GM19463 (cell line): ENCODE measurements at regions not wholly inside any gene's neighbourhood (a gene's known extent, or its start where the extent isn't known, plus 50 kb on each side); places are given as distances from the start of the nearest gene placed in this dataset.
A peak's percentile ranks its signal among the peaks of the same experiment; 100 is the strongest.

ENCODE experiments used
- ATAC-seq: cut with Tn5 transposase; IDR thresholded peaks from one replicate; pipeline ENCODE4 v1.9.1; 2021; ENCODE audit warnings: mild to moderate bottlenecking, moderate library complexity; ENCODE audit not compliant: unreplicated experiment

DNA sequence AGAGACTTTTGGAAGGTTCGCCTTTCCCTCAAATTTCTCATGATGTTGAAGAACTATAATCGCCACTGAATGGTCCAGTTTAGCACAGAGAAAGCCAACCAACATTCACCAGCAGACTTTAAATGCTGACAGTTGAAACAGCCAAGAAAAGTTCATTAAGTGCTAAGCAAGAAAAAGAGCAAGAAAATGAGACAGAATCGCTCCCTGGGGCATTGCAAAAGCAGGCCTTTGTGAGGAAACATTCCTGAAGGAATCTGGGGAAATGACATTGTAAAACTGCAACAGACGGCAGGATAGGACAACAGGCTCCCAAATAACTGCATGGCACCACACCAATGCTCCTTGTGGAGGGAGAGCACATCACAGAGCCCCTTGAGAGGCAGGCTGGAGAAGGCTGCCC is 269.3 kb upstream of the ID2 start:
- ATAC-seq: no peak

DNA sequence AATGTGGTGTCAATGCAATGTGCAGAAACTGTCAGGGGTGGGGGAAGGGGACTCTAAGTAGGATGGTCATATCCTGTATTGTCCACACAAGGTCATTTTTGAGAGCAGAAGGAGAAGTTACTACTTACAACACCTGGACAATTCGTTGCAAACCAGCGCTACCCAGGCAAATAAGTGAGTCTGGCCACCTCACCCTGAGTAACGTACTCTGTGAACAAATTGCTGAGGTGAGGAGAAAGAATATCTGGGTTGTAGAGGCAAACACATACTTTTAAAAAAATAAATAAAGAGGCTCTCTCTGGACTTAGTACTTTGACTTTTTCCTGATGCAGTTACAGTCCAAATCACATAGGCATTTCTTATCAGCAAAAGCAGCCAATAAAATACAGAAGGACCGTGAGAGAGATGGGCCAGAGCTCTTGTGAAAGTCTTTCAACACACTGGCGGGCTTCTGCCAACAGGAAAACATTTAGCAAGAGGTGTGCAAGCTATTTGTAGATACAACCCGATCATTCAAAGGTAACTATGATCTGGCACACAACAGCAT is 268.2 kb upstream of the ID2 start:
- no peak for ATAC-seq

DNA sequence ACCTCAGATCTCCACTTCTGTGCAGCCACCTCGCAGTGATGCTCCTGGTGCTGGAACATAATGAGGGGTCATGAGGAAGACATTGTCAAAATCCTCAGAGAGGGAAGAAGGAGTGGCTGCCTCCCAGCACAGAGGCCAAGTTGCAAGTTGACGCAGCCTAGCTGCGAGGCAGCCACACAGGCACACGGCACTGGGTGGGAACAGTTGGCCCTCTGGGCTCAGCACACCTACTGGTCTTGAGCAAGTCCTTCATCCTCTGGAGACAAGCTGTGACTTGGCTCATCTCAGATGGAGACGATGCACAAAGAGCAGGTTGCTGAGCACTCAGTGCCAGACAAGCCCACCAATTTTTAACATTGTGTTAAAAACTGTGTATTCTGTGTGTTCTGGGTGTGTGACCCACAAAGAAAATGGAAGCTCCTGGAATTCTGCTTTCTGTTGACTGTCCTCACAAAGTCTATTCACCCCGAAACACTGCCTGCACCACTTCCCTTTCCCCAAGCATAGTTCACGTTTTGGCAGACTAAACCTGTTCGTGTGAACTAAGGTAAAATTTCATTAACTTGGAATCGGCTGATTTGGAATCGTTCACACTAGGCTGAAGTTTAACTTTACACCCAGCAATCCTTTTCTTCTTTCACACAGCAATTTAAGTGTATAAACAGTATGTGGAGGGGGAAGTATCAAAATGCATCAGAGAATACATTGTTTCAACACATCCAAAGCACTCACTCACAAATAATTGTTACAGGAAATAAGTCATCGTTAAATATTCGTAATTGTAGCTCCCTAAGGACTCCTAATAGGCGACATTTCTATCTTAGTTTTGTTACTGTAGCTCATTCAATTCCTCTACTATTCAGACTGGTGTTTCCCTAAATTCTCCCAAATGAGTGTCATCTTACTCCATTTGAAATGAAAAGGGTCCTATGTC is 266.6 kb upstream of the ID2 start:
- no peak for ATAC-seq

DNA sequence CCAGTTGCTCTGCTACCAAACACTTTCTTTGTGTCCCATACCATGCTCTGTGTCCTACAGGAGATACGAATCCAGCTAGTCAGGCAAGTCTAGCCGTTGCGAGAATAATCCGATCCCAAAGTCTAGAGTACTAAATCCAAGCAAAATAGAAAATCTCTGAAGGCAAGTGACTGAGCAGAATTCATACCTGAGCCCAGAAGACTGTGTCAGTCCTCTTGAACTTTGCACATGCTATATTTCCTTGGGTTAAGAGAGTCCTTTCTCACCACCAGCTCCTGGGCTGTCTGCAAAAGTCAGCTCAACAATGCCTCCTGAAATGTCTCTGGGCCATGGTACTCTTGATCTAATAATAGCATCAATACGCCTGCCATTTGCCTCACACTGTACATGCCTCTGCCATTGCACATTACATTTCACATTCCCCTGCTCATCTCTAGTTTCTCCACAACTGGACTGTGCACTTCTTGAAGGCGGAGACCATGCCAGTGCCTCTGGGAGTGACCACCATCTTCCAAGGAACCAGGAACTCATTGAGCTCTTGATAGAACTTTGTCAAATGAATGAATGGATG is 265.8 kb upstream of the ID2 start:
- no peak for ATAC-seq

DNA sequence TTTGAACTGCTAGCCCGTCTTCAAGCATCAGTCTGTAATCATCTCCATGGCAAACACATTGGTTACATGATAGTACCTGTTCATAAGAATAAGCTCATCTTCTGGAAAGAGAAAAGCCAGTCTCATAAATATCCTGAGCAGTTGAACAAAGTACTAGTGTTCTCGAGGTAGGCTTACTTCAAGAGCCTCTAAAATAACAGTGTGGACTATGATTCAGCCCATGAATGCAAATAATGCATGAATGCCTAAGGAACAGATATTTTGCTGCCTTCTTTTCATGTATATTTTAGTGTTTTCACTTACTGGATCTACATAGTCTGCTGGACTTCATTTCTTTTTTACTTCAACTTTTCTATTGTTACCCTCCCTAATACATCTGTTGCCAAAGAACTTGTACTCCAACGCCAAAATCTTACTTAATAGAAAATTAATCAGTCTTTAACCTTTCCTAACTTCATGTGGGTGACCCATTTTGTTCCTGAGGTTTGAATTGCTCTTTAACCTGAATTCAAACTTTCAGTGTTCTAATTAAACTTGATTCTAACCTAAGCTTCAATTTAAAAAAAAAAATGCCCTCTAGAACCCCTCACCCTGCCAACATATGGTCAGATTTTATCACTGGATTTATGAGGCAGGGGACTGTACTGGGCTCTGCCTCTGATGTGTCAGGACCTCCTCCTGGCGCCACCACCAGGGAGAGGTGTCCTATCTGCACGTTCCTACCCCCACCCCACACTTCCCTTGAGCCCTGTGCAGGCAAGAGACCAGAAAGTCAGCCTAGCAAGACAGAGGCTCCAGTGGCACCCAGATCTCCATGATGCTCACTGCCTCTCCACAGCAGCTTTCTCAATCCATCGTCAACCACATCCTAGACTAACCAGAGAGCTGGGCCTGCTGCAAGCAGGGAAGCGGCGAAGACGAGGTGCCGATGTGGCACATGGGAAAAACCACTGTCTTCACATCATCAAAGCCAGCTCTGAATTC is 264.7 kb upstream of the ID2 start:
- ATAC-seq: no peak

DNA sequence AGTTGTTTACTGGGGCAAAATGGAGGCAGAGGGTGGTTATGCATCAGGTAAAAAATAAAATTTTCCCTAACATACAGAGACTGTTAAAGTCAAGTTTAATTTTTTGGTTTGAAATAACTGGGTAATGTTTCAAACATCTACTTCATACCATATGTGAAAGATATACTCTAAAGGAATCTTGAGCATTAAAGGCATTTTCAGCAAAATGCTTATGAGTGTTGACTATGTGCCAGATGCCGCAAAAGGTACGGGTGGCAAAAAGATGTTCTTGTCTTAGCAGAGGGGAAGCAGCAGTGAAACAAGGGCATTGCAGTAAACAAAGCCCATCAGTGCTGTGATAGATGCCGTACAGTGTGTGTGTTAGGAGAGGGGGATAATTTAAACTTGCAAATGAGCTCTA is 263.1 kb upstream of the ID2 start:
- no peak for ATAC-seq

DNA sequence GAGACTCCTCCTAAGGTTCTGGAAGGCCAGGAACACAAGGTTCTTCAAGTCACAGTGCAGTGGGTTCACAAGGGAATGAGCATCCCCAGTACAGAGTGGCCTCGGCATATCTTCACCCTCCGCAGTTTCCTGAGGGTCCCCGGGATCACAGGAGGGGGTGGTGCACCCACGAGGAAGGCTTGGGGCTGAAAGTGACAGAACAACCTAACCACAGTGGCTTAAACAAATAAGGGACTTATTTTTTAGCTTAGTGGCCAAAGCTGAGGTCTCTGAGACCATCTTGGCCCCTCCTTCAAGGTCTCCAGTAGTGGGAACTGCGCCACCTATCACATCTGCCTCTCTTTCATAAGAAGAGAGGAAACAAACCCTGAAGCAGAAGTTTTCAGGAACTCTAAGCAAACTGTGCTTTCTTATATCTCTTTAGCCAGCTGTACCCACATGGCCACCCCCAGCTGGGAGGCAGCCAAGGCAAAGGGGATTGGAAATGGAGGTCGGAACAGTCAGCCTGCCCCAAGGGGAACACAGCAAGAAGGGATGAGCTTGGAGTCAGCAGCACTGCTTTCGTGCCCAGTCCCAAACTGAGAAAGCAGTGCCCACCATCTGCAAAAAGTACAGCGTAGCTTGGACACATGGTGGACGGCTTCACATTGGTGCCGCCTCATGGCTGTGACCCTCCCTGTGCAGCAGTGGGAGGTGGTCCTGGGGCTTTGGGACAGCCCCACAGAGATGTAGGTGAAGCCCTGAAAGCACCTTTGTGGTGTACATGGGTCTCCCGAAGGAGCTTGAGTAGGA is 260.0 kb upstream of the ID2 start:
- peak; percentile 91 for ATAC-seq

DNA sequence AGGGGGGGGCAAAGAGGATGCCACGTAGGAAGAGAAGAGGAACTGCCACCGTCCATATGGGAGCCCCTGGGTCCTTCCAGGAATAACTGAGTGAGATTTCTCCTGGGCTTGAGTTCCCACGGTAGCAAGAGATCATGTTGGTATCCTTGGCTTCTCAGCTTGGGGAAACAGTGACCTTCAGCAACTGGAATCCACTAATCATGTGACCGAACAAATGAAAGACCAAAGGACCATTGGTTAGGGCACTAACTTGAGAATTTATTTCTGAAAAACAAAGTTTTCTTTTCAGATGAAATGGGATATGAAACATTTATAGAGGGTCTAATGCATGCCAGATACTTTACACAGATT is 259.4 kb upstream of the ID2 start:
- ATAC-seq: no peak

DNA sequence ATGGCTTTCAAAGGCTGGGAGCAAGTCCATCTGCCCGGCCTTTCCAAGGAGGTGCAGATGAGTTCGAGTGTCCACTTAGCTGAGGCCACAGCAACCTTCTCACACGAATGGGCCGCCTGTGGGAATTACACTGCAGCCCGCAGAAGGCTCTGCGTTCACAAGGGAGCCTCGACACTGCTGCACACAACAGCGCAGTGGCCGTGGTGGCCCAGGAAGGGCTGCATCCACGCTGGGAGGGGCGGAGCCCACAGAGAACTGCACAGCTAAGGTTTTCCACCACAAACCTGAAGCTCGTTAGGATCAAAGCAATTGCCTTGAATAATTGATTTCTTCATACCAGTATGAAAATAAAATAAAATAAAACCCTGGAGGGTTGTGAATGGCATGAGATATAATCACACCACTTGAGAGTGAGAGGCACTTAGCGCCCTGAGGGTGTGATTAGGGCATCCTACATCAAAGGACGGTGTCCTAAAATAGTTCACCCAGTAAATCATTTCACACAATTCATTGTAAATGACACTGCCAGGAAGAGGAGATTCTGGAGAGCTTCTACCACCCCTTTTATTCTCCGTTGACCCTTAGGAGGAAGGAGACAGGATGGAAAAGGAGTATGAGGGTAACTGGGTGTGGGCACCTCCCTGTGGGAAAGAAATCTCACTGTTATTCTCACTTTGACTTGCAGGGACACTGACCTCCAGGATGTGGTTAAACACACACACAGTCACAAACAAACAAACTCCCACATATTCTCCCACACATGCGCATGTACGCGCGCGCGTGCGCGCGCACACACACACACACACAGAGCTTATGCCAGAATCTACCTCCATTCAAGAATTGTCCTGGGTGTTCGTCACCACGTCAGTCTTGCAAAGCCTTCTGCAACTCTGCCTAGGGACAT is 256.6 kb upstream of the ID2 start:
- ATAC-seq: no peak

DNA sequence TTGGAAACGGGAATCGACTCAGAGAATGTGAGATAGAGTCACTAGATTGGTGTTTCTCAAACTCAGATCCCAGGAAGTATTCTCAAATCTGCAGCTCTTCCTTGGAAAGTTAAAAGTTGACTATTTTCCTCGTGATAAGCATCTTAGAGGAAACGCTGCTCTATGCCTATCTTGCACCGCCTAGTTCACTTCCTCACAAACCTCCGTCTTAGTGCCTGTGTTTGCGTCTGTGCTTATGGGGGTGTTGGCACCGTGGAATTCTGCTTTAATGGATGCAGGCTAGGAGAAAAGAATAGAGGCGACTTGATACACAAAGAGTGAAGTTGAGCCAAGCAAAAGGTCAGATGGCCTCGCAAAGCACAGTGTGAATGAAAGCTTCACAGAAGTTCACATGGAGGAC is 255.3 kb upstream of the ID2 start:
- no peak for ATAC-seq

DNA sequence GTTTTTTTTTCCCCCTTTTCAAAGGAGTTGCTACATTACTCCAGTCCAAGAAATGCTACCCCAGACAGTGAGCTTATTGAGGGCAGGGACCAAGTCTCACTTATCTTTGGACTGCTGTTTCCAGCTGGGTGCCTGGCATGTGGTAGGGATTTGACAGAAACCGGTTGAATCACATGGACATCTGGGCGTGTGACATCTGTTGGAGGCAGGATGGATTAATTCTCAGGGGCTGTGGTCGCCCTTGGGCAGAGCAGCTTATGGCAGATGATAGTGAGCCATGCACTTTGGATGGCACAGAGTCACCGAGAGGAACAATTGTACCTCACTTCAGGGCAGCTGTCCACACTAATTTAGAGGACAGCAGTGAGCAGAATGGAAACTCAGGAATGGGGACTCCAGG is 254.6 kb upstream of the ID2 start:
- no peak for ATAC-seq

DNA sequence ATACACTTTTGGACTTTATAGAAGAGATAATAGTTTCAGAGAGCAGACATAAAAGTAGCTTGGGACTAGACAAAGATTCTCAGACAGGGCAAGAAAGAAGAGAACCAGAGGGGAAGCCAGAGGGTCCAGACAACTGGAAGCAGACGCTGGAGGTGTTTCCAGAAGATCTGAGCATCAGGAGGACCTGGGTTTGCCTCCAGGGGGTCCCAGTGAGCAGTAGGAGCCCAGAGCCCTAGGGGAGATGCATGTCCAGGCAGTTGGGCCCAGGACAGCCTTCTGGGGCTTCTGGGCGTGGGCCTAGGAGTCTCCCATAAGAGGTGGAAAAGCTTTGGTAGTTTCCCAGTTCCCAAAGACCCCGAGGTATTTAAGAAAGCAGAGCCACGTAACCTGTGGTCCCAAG is 251.2 kb upstream of the ID2 start:
- no peak for ATAC-seq

DNA sequence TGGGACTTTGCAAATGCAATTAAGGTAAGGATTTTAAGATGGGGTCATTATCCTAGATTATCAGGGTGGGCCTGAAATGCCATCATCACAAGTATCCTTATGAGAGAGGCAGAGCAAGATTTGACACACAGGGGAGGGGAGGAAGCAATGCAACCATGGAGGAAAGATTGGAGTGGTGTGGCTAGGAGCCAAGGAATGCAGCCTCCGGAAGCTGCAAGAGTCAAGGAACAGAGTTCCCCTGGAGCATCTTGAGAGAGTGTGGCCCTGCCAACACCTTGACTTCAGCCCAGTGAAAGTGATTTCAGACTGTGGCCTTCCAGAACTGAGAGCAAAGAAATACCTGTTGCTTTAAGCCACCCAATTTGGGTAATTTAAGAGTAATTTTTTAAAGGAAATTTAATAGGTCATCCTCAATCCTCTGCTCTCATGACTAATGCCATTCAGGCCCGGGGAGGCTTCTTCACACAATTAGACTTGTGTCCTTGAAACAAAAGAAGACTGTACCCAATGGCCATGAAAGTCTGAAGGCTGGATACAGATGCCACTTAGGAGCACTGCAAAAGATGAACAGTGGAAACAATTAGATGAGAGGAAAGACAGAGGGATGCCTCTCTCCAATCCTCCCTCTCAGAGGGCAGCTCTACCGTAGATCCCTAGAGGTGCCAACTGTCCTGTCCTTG is 250.3 kb upstream of the ID2 start:
- ATAC-seq: no peak

DNA sequence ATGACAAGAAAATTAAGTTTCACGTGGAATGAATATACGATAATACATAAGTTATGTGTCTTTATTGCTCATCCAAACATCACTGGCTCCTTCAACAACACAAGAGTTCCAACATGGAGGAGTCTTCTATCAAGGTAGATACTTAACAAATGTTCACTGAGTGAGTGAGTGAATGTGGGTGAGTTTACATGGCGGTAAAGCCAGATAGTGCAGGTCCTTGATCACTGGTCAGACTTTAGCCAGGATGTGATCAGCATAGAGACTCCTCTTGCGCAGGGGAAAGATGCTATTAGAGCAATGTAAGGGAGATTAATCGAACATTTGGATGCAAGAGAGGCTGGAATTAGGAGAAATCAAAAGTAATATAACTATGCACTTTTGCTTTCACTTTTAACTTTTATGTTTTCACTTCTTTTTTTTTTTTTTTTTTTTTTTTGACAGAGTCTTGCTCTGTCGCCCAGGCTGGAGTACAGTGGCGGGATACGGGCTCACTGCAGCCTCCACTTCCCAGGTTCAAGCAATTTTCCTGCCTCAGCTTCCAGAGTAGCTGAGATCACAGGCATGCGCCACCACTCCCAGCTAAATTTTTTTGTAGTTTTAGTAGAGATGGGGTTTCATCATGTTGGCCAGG is 249.0 kb upstream of the ID2 start:
- no peak for ATAC-seq

DNA sequence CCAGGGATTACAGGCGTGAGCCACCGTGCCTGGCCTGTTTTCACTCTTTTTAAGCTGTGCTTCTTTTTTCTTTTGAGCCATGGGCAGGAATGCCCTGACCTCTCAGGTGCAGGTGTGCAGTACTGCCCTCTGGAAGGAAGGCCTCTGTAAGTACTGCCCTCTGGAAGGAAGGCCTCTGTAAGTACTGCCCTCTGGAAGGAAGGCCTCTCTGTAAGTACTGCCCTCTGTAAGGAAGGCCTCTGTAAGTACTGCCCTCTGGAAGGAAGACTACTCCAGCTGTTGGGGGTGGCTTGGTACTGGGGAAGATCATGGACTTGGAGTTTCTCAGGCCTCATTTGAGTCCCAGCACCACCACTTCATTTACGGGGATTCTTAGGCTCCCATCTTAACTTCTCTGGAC is 248.5 kb upstream of the ID2 start:
- ATAC-seq: no peak

DNA sequence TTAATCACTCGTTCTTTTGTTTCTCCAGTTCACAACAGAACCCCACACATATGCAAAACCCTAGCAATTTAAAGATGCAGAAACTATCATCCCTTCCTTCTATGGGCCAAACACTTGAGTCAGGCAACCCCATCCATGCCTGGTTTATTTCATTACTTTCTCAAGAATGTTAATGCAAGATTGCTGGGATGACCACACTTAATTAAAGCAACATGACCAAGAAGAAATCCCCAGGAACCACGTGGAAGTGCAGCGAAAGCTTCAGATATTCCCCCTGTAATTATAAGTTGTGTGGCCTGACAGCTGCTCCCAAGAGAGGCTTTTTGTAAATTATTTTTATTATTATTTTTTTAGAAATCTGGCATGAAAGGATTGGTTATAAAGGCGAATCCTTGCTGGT is 246.2 kb upstream of the ID2 start:
- no peak for ATAC-seq

DNA sequence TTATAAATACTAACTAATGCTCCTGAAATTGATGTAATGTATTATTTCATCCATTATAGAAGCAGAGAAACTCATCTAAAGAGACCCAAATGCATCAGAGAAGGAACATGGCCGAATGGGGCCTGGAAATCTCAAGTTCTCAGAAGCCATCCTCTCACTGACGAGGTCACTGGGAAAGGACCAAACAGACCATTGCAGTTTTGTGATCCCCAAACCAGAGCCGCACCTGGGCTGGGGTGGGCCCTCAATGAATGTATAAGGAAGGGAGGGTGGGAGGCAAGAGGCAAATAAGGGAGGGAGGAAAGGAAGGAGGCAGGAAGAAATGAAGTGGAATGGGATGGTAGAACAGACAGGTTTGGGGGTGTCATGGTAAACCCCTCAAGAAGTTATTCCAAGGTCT is 245.3 kb upstream of the ID2 start:
- ATAC-seq: no peak

DNA sequence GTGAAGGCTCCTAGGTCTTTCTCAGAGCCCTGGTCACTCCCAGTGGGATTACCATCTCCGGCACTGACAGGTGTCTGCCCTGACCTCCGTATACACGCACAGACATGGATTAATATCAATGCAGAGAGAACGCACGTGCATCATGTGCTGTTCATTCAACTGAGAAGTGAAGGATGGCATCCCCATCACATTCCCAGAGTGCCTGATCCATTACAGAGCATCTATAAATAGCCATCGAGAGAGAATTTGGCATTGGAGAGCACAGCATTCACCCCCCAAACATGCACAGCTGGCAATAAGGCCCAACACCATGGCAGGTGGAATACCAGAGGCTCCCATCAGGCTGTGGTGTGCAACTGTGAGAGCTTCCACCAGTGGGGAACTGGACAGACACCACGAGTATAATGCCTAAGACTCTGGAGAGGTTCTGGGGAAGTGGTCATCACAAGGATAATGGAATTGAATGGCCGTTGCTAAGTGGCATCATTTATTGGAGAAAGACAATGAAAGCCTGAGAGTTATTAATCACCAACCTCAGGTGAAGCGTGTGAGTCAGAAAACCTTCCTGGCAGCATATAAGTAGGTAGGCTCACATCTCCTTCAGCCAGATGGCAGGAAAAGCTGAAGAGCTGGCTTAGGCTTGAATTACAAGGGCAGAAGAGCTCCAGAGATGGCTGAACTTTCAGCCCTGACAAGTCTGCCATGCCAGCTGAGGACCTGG is 244.5 kb upstream of the ID2 start:
- ATAC-seq: no peak
